CD1c-positive myeloid dendritic cell (primary cell): ENCODE measurements at regions not wholly inside any gene's neighbourhood (a gene's known extent, or its start where the extent isn't known, plus 50 kb on each side); places are given as distances from the start of the nearest gene placed in this dataset.

Experiments
- DNase-seq: peaks from one replicate; pipeline ENCODE4 v3.0.0-alpha.2; 2016; ENCODE audit errors: extremely low spot score

GRCh38 chr20:59403261-59403961, 103.0 kb downstream of the EDN3 start:
- DNase-seq: peak; percentile 76

- no peak for DNase-seq
These were observed 103.5 kb downstream of the EDN3 start for GRCh38 chr20:59403962-59404314.

GRCh38 chr20:59404749-59405148, 104.3 kb downstream of the EDN3 start:
- DNase-seq: no peak

GRCh38 chr20:59405226-59406200, 105.1 kb downstream of the EDN3 start:
- DNase-seq: no peak

- no peak for DNase-seq
These were observed 106.0 kb downstream of the EDN3 start for GRCh38 chr20:59406446-59406845.

- DNase-seq: no peak
These were observed 110.8 kb downstream of the EDN3 start for GRCh38 chr20:59411170-59411569.

- DNase-seq: no peak
These were observed 111.2 kb downstream of the EDN3 start for GRCh38 chr20:59411589-59411988.

- DNase-seq: no peak
These were observed 111.8 kb downstream of the EDN3 start for GRCh38 chr20:59412181-59412580.

GRCh38 chr20:59412875-59413284, 112.5 kb downstream of the EDN3 start:
- DNase-seq: no peak

- DNase-seq: no peak
These were observed 113.0 kb downstream of the EDN3 start for GRCh38 chr20:59413326-59413865.

GRCh38 chr20:59414936-59415623, 114.7 kb downstream of the EDN3 start:
- no peak for DNase-seq

GRCh38 chr20:59416916-59417315, 116.5 kb downstream of the EDN3 start:
- DNase-seq: no peak

GRCh38 chr20:59421089-59421488, 120.7 kb downstream of the EDN3 start:
- DNase-seq: no peak

- DNase-seq: no peak
These were observed 121.7 kb downstream of the EDN3 start for GRCh38 chr20:59421920-59422637.

GRCh38 chr20:59422872-59423544, 122.6 kb downstream of the EDN3 start:
- DNase-seq: no peak

- no peak for DNase-seq
These were observed 124.6 kb downstream of the EDN3 start for GRCh38 chr20:59424976-59425375.

- no peak for DNase-seq
These were observed 125.2 kb downstream of the EDN3 start for GRCh38 chr20:59425572-59425971.

GRCh38 chr20:59428006-59428405, 127.6 kb downstream of the EDN3 start:
- DNase-seq: no peak

GRCh38 chr20:59428441-59429205, 128.2 kb downstream of the EDN3 start:
- DNase-seq: no peak

GRCh38 chr20:59429396-59429795, 129.0 kb downstream of the EDN3 start:
- DNase-seq: no peak
